Nephron (organoid): ENCODE measurements at regions not wholly inside any gene's neighbourhood (a gene's known extent, or its start where the extent isn't known, plus 50 kb on each side); places are given as distances from the start of the nearest gene placed in this dataset.
A peak's percentile ranks its signal among the peaks of the same experiment; 100 is the strongest.

Experiments used
- H3K27ac Mint-ChIP-seq, 3 experiments: 2 replicates each; pipeline ENCODE4 v1.8.0; 2020; ENCODE audit warnings: mixed read lengths in 3 of 3, mild to moderate bottlenecking in 2 of 3, moderate library complexity in 1 of 3
- H3K27me3 Mint-ChIP-seq: 2 replicates; pipeline ENCODE4 v1.8.0; 2021; ENCODE audit warnings: low read depth, mild to moderate bottlenecking, moderate library complexity, mixed read lengths
- H3K36me3 Mint-ChIP-seq: 2 replicates; pipeline ENCODE4 v1.8.0; 2020; ENCODE audit warnings: low read depth, mixed read lengths
- H3K4me1 Mint-ChIP-seq: 2 replicates; pipeline ENCODE4 v1.8.0; 2020; ENCODE audit warnings: mixed read lengths
- H3K4me3 Mint-ChIP-seq, 3 experiments: 2 replicates each; pipeline ENCODE4 v1.8.0; 2020; ENCODE audit warnings: mild to moderate bottlenecking in 3 of 3, mixed read lengths in 3 of 3, moderate library complexity in 2 of 3
- H3K9me3 Mint-ChIP-seq: 2 replicates; pipeline ENCODE4 v1.8.0; 2020; ENCODE audit warnings: mixed read lengths
- CTCF ChIP-seq, 3 experiments: fragments of 200-600 bp; sonication (generic); IDR thresholded peaks; one replicate each; pipeline ENCODE4 v1.5.0; 2021; ENCODE audit warnings: antibody characterized with exemption in 3 of 3; ENCODE audit not compliant: unreplicated experiment in 3 of 3

GRCh38 chr5:23396346-23396745 is 111.1 kb upstream of the PRDM9 start:
- Mint-ChIP-seq H3K4me3 (no peak overlapping the region), H3K27me3 (no peaks in the 10 kb centered on the region), H3K36me3 (no peaks in the 10 kb centered on the region)

GRCh38 chr5:23389291-23390101 is 117.9 kb upstream of the PRDM9 start:
- Mint-ChIP-seq H3K4me3 (no peak overlapping the region), H3K9me3 (peaks cover 5% of the 10 kb centered on the region), H3K36me3 (no peaks in the 10 kb centered on the region), H3K27me3 (no peaks in the 10 kb centered on the region), H3K4me1 (peaks cover 24% of the 10 kb centered on the region), H3K27ac (peak overlapping the region in 2 of 3 experiments; percentile 39 to 67)
- TF ChIP-seq CTCF (IDR thresholded peaks at IDR 0.05; ENCODE audit: unreplicated experiment in 3 of 3): no peak

More at GRCh38 chr5:23396346-23396745, 111.1 kb upstream of the PRDM9 start:
- H3K9me3 Mint-ChIP-seq: peaks cover 7% of the 10 kb centered on the region
- no peak overlapping the region for H3K27ac Mint-ChIP-seq
- no peak for TF ChIP-seq CTCF (IDR thresholded peaks at IDR 0.05; ENCODE audit: unreplicated experiment in 3 of 3)
- H3K4me1 Mint-ChIP-seq: no peaks in the 10 kb centered on the region

- peaks cover 4% of the 10 kb centered on the region for H3K27me3 Mint-ChIP-seq
- no peak overlapping the region for H3K4me3 Mint-ChIP-seq
- no peaks in the 10 kb centered on the region for H3K9me3 Mint-ChIP-seq
- peaks cover 18% of the 10 kb centered on the region for H3K4me1 Mint-ChIP-seq
- H3K27ac Mint-ChIP-seq: no peak overlapping the region
- H3K36me3 Mint-ChIP-seq: no peaks in the 10 kb centered on the region
- no peak for TF ChIP-seq CTCF (IDR thresholded peaks at IDR 0.05; ENCODE audit: unreplicated experiment in 3 of 3)
Observed at GRCh38 chr5:23385036-23385435, 122.4 kb upstream of the PRDM9 start.

GRCh38 chr5:23372177-23372576 is 135.2 kb upstream of the PRDM9 start:
- no peaks in the 10 kb centered on the region for H3K27me3 Mint-ChIP-seq
- TF ChIP-seq CTCF (IDR thresholded peaks at IDR 0.05; ENCODE audit: unreplicated experiment in 3 of 3): no peak
- no peak overlapping the region for H3K27ac Mint-ChIP-seq
- H3K36me3 Mint-ChIP-seq: no peaks in the 10 kb centered on the region
- H3K9me3 Mint-ChIP-seq: no peaks in the 10 kb centered on the region
- H3K4me1 Mint-ChIP-seq: peaks cover 5% of the 10 kb centered on the region
- H3K4me3 Mint-ChIP-seq: no peak overlapping the region

GRCh38 chr5:23368393-23368792 is 139.0 kb upstream of the PRDM9 start:
- Mint-ChIP-seq H3K4me3 (no peak overlapping the region), H3K27ac (no peak overlapping the region), H3K9me3 (no peaks in the 10 kb centered on the region), H3K27me3 (no peaks in the 10 kb centered on the region), H3K4me1 (peaks cover 5% of the 10 kb centered on the region), H3K36me3 (no peaks in the 10 kb centered on the region)
- no peak for TF ChIP-seq CTCF (IDR thresholded peaks at IDR 0.05; ENCODE audit: unreplicated experiment in 3 of 3)

- Mint-ChIP-seq H3K27ac (no peak overlapping the region), H3K9me3 (no peaks in the 10 kb centered on the region), H3K4me1 (peaks cover 5% of the 10 kb centered on the region), H3K4me3 (no peak overlapping the region), H3K27me3 (no peaks in the 10 kb centered on the region), H3K36me3 (no peaks in the 10 kb centered on the region)
- no peak for TF ChIP-seq CTCF (IDR thresholded peaks at IDR 0.05; ENCODE audit: unreplicated experiment in 3 of 3)
Observed at GRCh38 chr5:23367874-23368273, 139.5 kb upstream of the PRDM9 start.
